IPS DF 4.7 (cell line): ENCODE measurements at regions not wholly inside any gene's neighbourhood (a gene's known extent, or its start where the extent isn't known, plus 50 kb on each side); places are given as distances from the start of the nearest gene placed in this dataset.

Experiments
- DNase-seq: peaks from one replicate; pipeline ENCODE4 v3.0.0-alpha.2; 2013; ENCODE audit warnings: low spot score; ENCODE audit errors: extremely low read depth

- no peak for DNase-seq
Measured at GRCh38 chr2:21930226-21930625, 806.5 kb downstream of the TDRD15 start.

- no peak for DNase-seq
Measured at GRCh38 chr2:21939967-21940366, 816.2 kb downstream of the TDRD15 start.

GRCh38 chr2:21944536-21944935 is 820.8 kb downstream of the TDRD15 start:
- no peak for DNase-seq

- no peak for DNase-seq
Measured at GRCh38 chr2:21945658-21946057, 821.9 kb downstream of the TDRD15 start.

- no peak for DNase-seq
Measured at GRCh38 chr2:21947046-21947445, 823.3 kb downstream of the TDRD15 start.

- no peak for DNase-seq
Measured at GRCh38 chr2:21966139-21966538, 842.4 kb downstream of the TDRD15 start.

GRCh38 chr2:21970971-21971370 is 847.2 kb downstream of the TDRD15 start:
- DNase-seq: no peak

GRCh38 chr2:21972586-21972985 is 848.8 kb downstream of the TDRD15 start:
- DNase-seq: no peak

- DNase-seq: no peak
Measured at GRCh38 chr2:21981127-21981526, 857.4 kb downstream of the TDRD15 start.

GRCh38 chr2:21993002-21993401 is 869.2 kb downstream of the TDRD15 start:
- no peak for DNase-seq

GRCh38 chr2:21996339-21996738 is 872.6 kb downstream of the TDRD15 start:
- DNase-seq: no peak

GRCh38 chr2:21999522-21999921 is 875.8 kb downstream of the TDRD15 start:
- DNase-seq: no peak

GRCh38 chr2:22002066-22002465 is 878.3 kb downstream of the TDRD15 start:
- no peak for DNase-seq

- no peak for DNase-seq
Measured at GRCh38 chr2:22003270-22003669, 879.5 kb downstream of the TDRD15 start.

GRCh38 chr2:22011048-22011447 is 887.3 kb downstream of the TDRD15 start:
- DNase-seq: no peak

GRCh38 chr2:22020091-22020742 is 896.4 kb downstream of the TDRD15 start:
- DNase-seq: no peak

- DNase-seq: no peak
Measured at GRCh38 chr2:22027345-22028005, 903.7 kb downstream of the TDRD15 start.

GRCh38 chr2:22035361-22035830 is 911.6 kb downstream of the TDRD15 start:
- no peak for DNase-seq

GRCh38 chr2:22037274-22037673 is 913.5 kb downstream of the TDRD15 start:
- no peak for DNase-seq

GRCh38 chr2:22043784-22044183 is 920.0 kb downstream of the TDRD15 start:
- no peak for DNase-seq

GRCh38 chr2:22055784-22056620 is 932.2 kb downstream of the TDRD15 start:
- no peak for DNase-seq

- DNase-seq: no peak
Measured at GRCh38 chr2:22056621-22057132, 932.9 kb downstream of the TDRD15 start.
